ENCODE measurements at regions not wholly inside any gene's neighbourhood (a gene's known extent, or its start where the extent isn't known, plus 50 kb on each side); places are given as distances from the start of the nearest gene placed in this dataset.

GRCh38 chr20:4522310-4522709 lies 163.9 kb upstream of the PRNP start:
- in situ Hi-C loops (cut with HindIII; ENCODE audit: low sequenced_read_pairs) = no loop called here

GRCh38 chr20:4521170-4521968 lies 164.9 kb upstream of the PRNP start:
- in situ Hi-C loops (cut with HindIII; ENCODE audit: low sequenced_read_pairs) = no loop called here

- in situ Hi-C loops (cut with HindIII; ENCODE audit: low sequenced_read_pairs) = no loop called here
Measured at GRCh38 chr20:4519534-4519933, 166.7 kb upstream of the PRNP start.

GRCh38 chr20:4516876-4517275 lies 169.4 kb upstream of the PRNP start:
- in situ Hi-C loops (cut with HindIII; ENCODE audit: low sequenced_read_pairs) = no loop called here

GRCh38 chr20:4513720-4514119 lies 172.5 kb upstream of the PRNP start:
- in situ Hi-C loops (cut with HindIII; ENCODE audit: low sequenced_read_pairs) = no loop called here

GRCh38 chr20:4512891-4513550 lies 173.2 kb upstream of the PRNP start:
- in situ Hi-C loops (cut with HindIII; ENCODE audit: low sequenced_read_pairs) = no loop called here

GRCh38 chr20:4511776-4512175 lies 174.5 kb upstream of the PRNP start:
- in situ Hi-C loops (cut with HindIII; ENCODE audit: low sequenced_read_pairs) = no loop called here

- in situ Hi-C loops (cut with HindIII; ENCODE audit: low sequenced_read_pairs) = no loop called here
Measured at GRCh38 chr20:4509825-4510522, 176.3 kb upstream of the PRNP start.

GRCh38 chr20:4508773-4509172 lies 177.5 kb upstream of the PRNP start:
- in situ Hi-C loops (cut with HindIII; ENCODE audit: low sequenced_read_pairs) = no loop called here

GRCh38 chr20:4507288-4507719 lies 179.0 kb upstream of the PRNP start:
- in situ Hi-C loops (cut with HindIII; ENCODE audit: low sequenced_read_pairs) = no loop called here

GRCh38 chr20:4504814-4505213 lies 181.4 kb upstream of the PRNP start:
- in situ Hi-C loops (cut with HindIII; ENCODE audit: low sequenced_read_pairs) = no loop called here

- in situ Hi-C loops (cut with HindIII; ENCODE audit: low sequenced_read_pairs) = no loop called here
Measured at GRCh38 chr20:4502756-4503155, 183.5 kb upstream of the PRNP start.

GRCh38 chr20:4493386-4493785 lies 192.9 kb upstream of the PRNP start:
- in situ Hi-C loops (cut with HindIII; ENCODE audit: low sequenced_read_pairs) = no loop called here

GRCh38 chr20:4491643-4492042 lies 194.6 kb upstream of the PRNP start:
- in situ Hi-C loops (cut with HindIII; ENCODE audit: low sequenced_read_pairs) = no loop called here

GRCh38 chr20:4490606-4491280 lies 195.5 kb upstream of the PRNP start:
- in situ Hi-C loops (cut with HindIII; ENCODE audit: low sequenced_read_pairs) = no loop called here

- in situ Hi-C loops (cut with HindIII; ENCODE audit: low sequenced_read_pairs) = no loop called here
Measured at GRCh38 chr20:4490045-4490444, 196.2 kb upstream of the PRNP start.

GRCh38 chr20:4488407-4489339 lies 197.6 kb upstream of the PRNP start:
- in situ Hi-C loops (cut with HindIII; ENCODE audit: low sequenced_read_pairs) = no loop called here

GRCh38 chr20:4484379-4484997 lies 201.8 kb upstream of the PRNP start:
- in situ Hi-C loops (cut with HindIII; ENCODE audit: low sequenced_read_pairs) = loop anchor here (5.0 kb wide), 3 partner anchors 73 to 103 kb away; no protein-coding TSS in a partner anchor

- in situ Hi-C loops (cut with HindIII; ENCODE audit: low sequenced_read_pairs) = loop anchor here (5.0 kb wide), 3 partner anchors 73 to 103 kb away; no protein-coding TSS in a partner anchor
Measured at GRCh38 chr20:4483961-4484360, 202.3 kb upstream of the PRNP start.

Data from endothelial cell of hepatic sinusoid (primary cell).